HG02884 (cell line): ENCODE measurements at regions not wholly inside any gene's neighbourhood (a gene's known extent, or its start where the extent isn't known, plus 50 kb on each side); places are given as distances from the start of the nearest gene placed in this dataset.
A peak's percentile ranks its signal among the peaks of the same experiment; 100 is the strongest.

ENCODE experiments used
- ATAC-seq: cut with Tn5 transposase; IDR thresholded peaks from one replicate; pipeline ENCODE4 v1.9.1; 2021; ENCODE audit warnings: mild to moderate bottlenecking, moderate library complexity; ENCODE audit not compliant: unreplicated experiment

GRCh38 chr1:106603616-106604015 lies 452.9 kb upstream of the PRMT6 start:
- ATAC-seq, result no peak

DNA sequence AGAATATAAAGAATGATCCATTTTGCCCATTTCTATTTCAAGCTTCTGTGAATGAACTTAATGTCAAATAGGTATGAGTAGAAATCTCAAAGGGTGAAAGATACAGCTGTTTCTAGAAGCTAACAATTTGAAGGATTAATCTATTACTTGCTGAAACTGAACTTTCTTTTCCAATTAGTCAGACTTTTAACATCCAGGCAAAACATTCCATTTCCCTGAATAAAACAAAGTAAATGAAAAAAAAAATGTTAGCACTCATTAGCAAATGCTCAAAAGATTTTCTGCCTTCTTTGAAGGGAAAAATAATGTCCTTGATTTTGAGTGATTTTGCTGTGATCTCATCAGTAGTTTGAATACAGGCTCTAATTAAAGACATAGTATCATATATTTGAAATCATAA lies 447.6 kb upstream of the PRMT6 start:
- no peak for ATAC-seq

- no peak for ATAC-seq
These were observed 443.4 kb upstream of the PRMT6 start for GRCh38 chr1:106613068-106613467.

DNA sequence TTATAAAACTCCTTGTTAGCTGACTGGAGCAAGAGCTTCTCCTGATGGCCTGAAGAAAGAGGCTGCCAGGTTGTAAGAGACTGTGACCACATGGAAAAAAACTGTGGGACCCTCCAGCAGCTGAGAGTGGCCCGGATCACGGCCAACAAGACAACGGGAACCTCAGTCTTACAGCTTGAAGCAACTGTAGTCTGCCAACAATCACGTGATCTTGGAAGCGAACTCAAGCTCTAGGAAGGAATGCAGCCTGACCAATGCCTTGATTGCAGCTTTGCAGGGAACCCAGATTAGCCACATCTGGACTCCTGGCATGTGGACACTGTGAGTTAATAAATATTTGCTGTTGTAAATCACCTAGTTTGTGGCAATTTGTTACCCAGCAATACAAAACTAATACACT lies 442.6 kb upstream of the PRMT6 start:
- ATAC-seq, result no peak

- ATAC-seq, result no peak
These were observed 441.0 kb upstream of the PRMT6 start for GRCh38 chr1:106615473-106615872.

DNA sequence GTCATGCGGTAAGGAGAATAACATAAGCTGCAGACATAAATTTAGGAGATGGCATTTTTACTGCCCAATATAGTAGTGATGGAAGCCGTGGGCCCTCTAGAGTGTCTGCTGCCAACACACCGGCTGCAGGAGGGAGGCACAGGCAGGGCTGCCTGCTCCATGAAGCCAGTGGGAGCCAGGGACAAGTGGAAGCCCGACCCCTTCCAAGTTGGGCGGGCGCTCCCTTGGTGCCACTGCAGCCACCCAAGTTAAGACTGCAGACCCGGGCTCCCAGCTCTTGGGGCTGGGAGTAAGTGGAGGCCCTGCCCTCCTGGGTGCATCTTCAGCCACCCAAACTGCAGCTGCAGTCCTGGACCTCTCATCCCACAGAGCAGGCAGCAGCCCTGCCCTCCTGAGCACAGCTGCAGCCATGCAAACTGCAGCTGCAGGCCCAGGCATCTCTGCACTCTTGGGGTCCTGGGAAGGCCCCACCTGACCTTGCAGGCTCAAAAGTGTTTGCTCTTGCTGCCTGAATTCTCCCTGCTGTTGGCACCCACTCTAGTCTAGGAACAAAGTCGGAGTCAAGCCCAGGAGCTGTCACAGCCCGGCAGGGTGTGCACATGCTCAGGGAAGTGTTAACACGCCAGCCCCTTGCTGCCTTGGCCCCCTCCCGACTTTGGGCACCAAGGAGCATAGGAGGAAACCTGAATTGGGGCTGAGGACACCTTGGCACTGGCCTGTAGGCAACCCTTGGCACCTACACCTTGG lies 437.2 kb upstream of the PRMT6 start:
- no peak for ATAC-seq

GRCh38 chr1:106619827-106620134 lies 436.7 kb upstream of the PRMT6 start:
- ATAC-seq, result no peak

GRCh38 chr1:106620521-106620954 lies 435.9 kb upstream of the PRMT6 start:
- ATAC-seq, result no peak

GRCh38 chr1:106621853-106622252 lies 434.6 kb upstream of the PRMT6 start:
- ATAC-seq, result no peak

DNA sequence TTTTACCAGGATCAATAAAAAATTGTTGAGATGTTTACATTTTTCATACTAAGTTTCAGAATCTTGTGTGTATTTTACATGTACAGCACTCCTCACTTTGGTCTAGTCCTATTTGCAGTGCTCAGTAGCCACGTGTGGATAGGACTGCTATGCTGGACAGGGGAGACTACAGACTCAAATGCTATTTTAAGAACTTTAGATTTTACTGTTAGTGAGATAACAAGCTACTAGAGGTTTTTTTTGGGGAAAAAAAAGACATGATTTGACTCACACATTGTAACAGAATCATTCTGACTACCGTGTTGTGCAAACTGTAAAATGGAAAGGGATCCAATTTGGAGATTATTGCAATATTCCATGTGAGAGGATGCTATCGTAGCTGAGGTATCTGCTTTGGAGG lies 418.9 kb upstream of the PRMT6 start:
- ATAC-seq, result peak; percentile 54

DNA sequence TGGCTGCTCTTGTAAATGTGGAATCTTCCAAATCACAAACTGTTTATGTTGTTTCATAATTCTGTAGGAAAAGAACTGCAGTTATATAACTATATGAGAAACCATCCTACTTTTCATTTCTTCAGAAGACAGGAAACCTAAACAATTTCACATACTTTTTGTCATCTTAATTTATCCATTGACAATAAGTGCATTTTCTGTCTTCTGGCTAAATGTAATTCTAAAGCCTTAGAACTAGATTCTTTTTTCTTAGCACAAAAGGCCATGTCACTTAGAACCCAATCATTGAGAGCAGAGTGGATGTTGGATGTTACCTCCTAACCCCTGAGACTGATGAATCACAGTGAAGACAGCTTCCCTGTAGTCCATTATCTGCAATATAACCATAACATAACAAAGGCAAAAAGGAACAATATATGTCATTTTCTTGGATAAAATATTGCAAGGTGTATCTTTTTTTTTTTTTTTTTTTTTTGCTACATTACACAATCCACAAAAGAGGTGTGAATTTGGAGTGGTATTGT lies 410.2 kb upstream of the PRMT6 start:
- ATAC-seq, result no peak

GRCh38 chr1:106646816-106647215 lies 409.7 kb upstream of the PRMT6 start:
- no peak for ATAC-seq

DNA sequence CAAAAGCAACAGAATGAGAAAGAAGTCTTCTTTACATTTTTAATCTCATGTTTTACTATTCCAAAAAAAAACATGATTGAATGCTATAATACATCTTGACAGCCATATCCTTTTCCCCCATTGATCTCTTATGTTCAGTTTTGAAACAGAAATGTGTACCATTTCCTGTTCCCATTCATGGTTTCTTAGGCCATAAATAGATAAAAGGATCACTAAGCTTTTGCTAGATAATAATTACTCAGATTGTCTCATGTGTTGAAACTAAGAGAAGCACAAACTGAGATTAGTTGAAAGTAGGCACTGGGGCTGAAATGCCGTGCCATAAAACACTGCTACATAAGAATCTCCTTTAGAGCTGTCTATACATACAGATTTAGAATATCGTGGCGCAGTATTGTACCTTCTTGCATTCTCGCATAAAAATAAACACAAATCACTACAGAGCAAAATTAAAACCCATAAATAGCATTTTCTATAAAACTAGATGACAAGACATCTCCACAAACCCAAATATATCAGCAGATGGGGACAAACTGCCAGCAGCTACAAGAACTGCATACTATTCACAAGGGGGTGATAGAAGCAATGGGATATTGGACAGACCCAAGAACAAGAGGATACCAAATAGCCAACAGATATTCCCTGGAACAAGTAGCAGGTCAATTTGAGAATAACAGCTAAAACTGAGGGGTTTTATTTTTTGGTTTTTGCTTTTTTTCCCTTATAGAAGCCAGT lies 405.3 kb upstream of the PRMT6 start:
- ATAC-seq, result no peak

- ATAC-seq, result no peak
These were observed 396.8 kb upstream of the PRMT6 start for GRCh38 chr1:106659490-106660244.

- no peak for ATAC-seq
These were observed 380.9 kb upstream of the PRMT6 start for GRCh38 chr1:106675558-106675957.

DNA sequence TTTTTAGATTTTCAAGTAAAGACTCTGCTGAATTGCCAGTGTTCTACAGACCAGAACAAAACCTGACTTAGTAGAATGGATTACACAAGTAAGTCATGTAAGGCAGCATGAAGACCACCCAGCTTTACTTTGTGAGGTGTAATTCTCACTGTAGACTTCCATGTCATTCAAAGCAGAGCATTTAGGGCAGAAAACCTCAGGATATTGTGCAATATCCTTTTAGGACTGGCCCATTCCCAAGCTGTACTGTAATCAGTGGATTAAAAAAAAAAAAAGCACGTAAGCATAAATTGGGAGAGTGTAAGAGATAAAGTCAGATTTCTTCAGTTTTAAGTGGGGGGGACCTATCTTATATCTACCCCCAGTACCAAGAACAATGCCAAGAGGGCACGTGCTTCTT lies 380.5 kb upstream of the PRMT6 start:
- ATAC-seq, result no peak

DNA sequence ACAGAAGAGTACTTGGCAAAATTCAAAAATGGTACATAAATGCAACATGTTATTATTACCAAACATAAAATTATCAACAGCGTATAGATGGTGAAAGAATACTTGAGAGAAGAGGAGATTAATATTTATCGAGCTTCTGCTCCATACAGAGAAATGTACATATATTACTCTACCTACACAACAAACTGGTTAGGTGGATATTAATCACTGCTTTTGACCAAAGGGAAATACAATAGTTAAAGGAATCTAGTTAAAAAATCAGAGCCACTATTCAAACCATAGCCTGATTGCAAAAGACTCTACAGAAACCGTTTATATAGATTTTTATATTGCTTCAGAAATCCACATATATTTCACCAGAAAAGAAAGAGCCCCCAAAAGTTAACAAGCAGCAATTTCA lies 379.3 kb upstream of the PRMT6 start:
- ATAC-seq, result no peak

GRCh38 chr1:106677721-106678120 lies 378.8 kb upstream of the PRMT6 start:
- ATAC-seq, result no peak

- ATAC-seq, result no peak
These were observed 378.0 kb upstream of the PRMT6 start for GRCh38 chr1:106678279-106679050.

DNA sequence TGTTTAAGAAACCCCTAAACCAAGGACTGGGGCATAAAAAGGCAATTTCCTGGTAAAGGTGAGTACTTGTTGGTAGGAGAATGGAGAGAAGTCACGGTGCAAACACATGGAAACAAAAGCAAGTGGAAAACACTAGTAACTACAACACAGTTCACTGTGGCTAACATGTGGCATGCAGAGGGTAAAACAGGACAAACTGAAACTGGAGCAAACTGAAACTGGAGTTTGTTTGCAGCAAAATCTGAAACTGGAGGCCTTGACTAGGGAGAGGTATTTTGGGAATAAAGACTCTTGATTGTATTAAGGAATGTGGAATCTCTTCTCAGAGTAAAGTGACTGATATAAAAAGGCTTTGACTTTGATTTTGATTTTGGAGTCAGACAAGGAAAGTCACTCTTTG lies 376.3 kb upstream of the PRMT6 start:
- ATAC-seq, result no peak

- no peak for ATAC-seq
These were observed 375.6 kb upstream of the PRMT6 start for GRCh38 chr1:106680776-106681344.
